ENCODE measurements at regions not wholly inside any gene's neighbourhood (a gene's known extent, or its start where the extent isn't known, plus 50 kb on each side); places are given as distances from the start of the nearest gene placed in this dataset.

GRCh38 chr11:116376054-116376453 is 396.7 kb downstream of the BUD13 start:
- WGBS, 2 donors (ENCODE audit: low coverage in 1 of 2) = 100% methylated on average over 1 of the region's 1 CpG
- Histone ChIP-seq H3K36me3 (no peaks in the 10 kb centered on the region), H3K4me1 (no peaks in the 10 kb centered on the region), H3K4me3 (no peak overlapping the region), H3K9me3 (no peaks in the 10 kb centered on the region), H3K27me3 (peaks cover 13% of the 10 kb centered on the region), H3K27ac (no peak overlapping the region)
- ATAC-seq = no peak
- TF ChIP-seq CTCF (IDR thresholded peaks at IDR 0.05) = no peak
- TF ChIP-seq POLR2A (IDR thresholded peaks at IDR 0.05) = no peak
- no peak for TF ChIP-seq EP300 (IDR thresholded peaks at IDR 0.05)
- TF ChIP-seq POLR2AphosphoS5 (IDR thresholded peaks at IDR 0.05) = no peak

- peaks cover 7% of the 10 kb centered on the region for H3K27me3 ChIP-seq
- H3K27ac ChIP-seq = no peak overlapping the region
- H3K4me1 ChIP-seq = no peaks in the 10 kb centered on the region
- no peaks in the 10 kb centered on the region for H3K36me3 ChIP-seq
- TF ChIP-seq POLR2AphosphoS5 (IDR thresholded peaks at IDR 0.05) = no peak
- TF ChIP-seq CTCF (IDR thresholded peaks at IDR 0.05) = no peak
- TF ChIP-seq EP300 (IDR thresholded peaks at IDR 0.05) = no peak
- no peak for TF ChIP-seq POLR2A (IDR thresholded peaks at IDR 0.05)
- 100% methylated on average over 1 of the region's 1 CpG for WGBS, 2 donors (ENCODE audit: low coverage in 1 of 2)
- no peak overlapping the region for H3K4me3 ChIP-seq
- no peaks in the 10 kb centered on the region for H3K9me3 ChIP-seq
- no peak for ATAC-seq
Measured at GRCh38 chr11:116375221-116375620, 397.6 kb downstream of the BUD13 start.

- TF ChIP-seq POLR2A (IDR thresholded peaks at IDR 0.05) = no peak
- no peak for TF ChIP-seq CTCF (IDR thresholded peaks at IDR 0.05)
- TF ChIP-seq POLR2AphosphoS5 (IDR thresholded peaks at IDR 0.05) = no peak
- TF ChIP-seq EP300 (IDR thresholded peaks at IDR 0.05) = no peak
- Histone ChIP-seq H3K9me3 (no peaks in the 10 kb centered on the region), H3K4me3 (no peak overlapping the region), H3K36me3 (no peaks in the 10 kb centered on the region), H3K27me3 (peaks cover 7% of the 10 kb centered on the region), H3K27ac (no peak overlapping the region), H3K4me1 (no peaks in the 10 kb centered on the region)
- ATAC-seq = no peak
- 100% methylated on average over 1 of the region's 1 CpG; no CpG with 5 or more reads in 1 of the 2 donors for WGBS, 2 donors (ENCODE audit: low coverage in 1 of 2)
Measured at GRCh38 chr11:116374085-116374484, 398.7 kb downstream of the BUD13 start.

GRCh38 chr11:116373104-116373944 is 399.5 kb downstream of the BUD13 start:
- no peak overlapping the region for H3K27ac ChIP-seq
- no peaks in the 10 kb centered on the region for H3K36me3 ChIP-seq
- no peaks in the 10 kb centered on the region for H3K9me3 ChIP-seq
- no peaks in the 10 kb centered on the region for H3K4me1 ChIP-seq
- H3K27me3 ChIP-seq = peaks cover 7% of the 10 kb centered on the region
- 20 to 56% methylated on average over 2 to 9 of the region's 10 CpGs for WGBS, 2 donors (ENCODE audit: low coverage in 1 of 2)
- no peak overlapping the region for H3K4me3 ChIP-seq
- TF ChIP-seq POLR2AphosphoS5 (IDR thresholded peaks at IDR 0.05) (no peak), CTCF (IDR thresholded peaks at IDR 0.05) (no peak), POLR2A (IDR thresholded peaks at IDR 0.05) (no peak), EP300 (IDR thresholded peaks at IDR 0.05) (no peak)
- ATAC-seq = no peak

GRCh38 chr11:116371146-116371545 is 401.6 kb downstream of the BUD13 start:
- no peak for ATAC-seq
- 28 to 80% methylated on average over 1 to 3 of the region's 3 CpGs for WGBS, 2 donors (ENCODE audit: low coverage in 1 of 2)
- Histone ChIP-seq H3K27me3 (no peaks in the 10 kb centered on the region), H3K9me3 (no peaks in the 10 kb centered on the region), H3K27ac (no peak overlapping the region), H3K36me3 (no peaks in the 10 kb centered on the region), H3K4me1 (no peaks in the 10 kb centered on the region), H3K4me3 (no peak overlapping the region)
- TF ChIP-seq POLR2AphosphoS5 (IDR thresholded peaks at IDR 0.05) (no peak), EP300 (IDR thresholded peaks at IDR 0.05) (no peak), CTCF (IDR thresholded peaks at IDR 0.05) (no peak), POLR2A (IDR thresholded peaks at IDR 0.05) (no peak)

Measured in gastroesophageal sphincter (tissue), 4 donors.